GM13976 (cell line): ENCODE measurements at regions not wholly inside any gene's neighbourhood (a gene's known extent, or its start where the extent isn't known, plus 50 kb on each side); places are given as distances from the start of the nearest gene placed in this dataset.
"Not testable (repeated sequence)": the region's sequence is repeated elsewhere in the genome, so short reads cannot be mapped to it uniquely, and the experiment has no call there.

Source experiments
- DNase-seq: peaks from one replicate; pipeline ENCODE4 v3.0.0; 2012; ENCODE audit warnings: low spot score
- CTCF ChIP-seq: IDR thresholded peaks from 2 replicates; pipeline ENCODE4 v1.5.1; 2012; ENCODE audit warnings: borderline replicate concordance, mild to moderate bottlenecking; ENCODE audit not compliant: insufficient read depth; ENCODE audit errors: extremely low read depth, missing control alignments, control extremely low read depth
- in situ Hi-C: fragments of 300-500 bp; cut with MboI; formaldehyde crosslinking; loops from one replicate; pipeline ENCODE4 v1.12.0; 2022; ENCODE audit warnings: low sequenced_read_pairs, mixed read lengths, inconsistent platforms; ENCODE audit not compliant: unreplicated experiment

GRCh38 chr11:50247309-50247874, 214.7 kb downstream of the OR4C45 start:
- DNase-seq, result no peak
- in situ Hi-C loops, result no loop called here
- no peak for TF ChIP-seq CTCF

- no peak for DNase-seq
- in situ Hi-C loops, result no loop called here
- no peak for TF ChIP-seq CTCF
Measured at GRCh38 chr11:50267851-50268250, 235.2 kb downstream of the OR4C45 start.

GRCh38 chr11:50275133-50275532, 242.5 kb downstream of the OR4C45 start:
- in situ Hi-C loops, result no loop called here
- no peak for DNase-seq
- no peak for TF ChIP-seq CTCF

DNA sequence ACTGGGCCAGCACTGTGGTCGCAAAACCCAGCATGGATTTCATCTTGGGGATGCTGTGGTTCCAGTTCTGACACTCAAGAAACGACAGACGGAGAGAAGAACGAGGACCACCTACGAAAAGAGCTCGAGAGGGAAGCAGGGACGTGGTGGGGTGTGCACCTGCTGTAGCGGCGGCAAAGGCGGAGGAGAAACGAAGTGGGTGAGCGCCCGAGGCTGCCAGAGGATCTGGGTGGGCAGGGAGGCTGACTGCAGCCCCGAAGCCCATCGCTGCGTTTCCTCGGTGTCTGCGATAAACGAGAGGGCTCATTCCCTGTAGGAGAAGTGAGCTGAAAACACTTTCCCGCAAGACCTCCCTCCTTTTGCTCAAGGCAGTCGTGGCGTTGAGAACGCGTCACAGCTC, 246.1 kb downstream of the OR4C45 start:
- in situ Hi-C loops, result no loop called here
- no peak for TF ChIP-seq CTCF
- DNase-seq, result no peak

DNA sequence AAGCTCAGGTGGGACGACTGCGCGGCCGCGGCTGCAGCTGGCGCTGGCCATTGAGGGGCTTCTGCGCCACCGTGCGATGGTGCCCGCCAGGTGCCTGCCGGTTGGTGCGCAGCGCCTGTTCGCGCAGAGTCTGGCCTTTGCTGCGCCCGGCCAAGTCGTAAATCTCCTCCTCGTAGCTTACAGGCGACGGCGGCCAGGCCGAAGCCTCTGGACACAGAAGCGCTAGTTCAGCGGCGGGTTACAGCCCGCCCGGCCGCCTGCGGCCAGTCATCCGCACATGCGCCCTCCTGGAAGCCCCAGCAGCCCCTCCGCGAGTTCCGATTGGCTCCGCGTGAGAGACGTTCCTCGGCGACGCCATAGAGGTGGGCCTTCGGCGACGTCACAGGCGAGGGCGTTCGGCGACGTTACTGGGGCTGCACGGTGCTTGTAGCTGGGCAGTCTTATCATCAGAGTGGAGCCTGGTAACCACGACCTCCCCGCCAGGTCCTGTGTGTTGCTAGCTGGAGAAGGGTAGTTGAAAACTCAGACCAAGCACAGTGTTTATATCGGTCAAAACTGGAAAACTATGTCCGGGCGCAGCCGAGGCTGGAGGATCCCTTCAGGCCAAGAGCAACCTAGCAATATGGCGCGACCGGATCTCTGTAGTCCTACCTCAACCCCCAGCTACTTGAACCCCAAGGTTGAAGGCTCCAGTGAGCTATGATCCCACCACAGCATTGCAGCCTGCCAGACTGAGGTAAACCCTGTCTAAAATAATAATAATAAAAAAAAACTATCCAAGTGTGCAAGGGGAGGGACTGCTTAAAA, 265.7 kb downstream of the OR4C45 start:
- in situ Hi-C loops, result no loop called here
- DNase-seq, result no peak
- TF ChIP-seq CTCF, result no peak

DNA sequence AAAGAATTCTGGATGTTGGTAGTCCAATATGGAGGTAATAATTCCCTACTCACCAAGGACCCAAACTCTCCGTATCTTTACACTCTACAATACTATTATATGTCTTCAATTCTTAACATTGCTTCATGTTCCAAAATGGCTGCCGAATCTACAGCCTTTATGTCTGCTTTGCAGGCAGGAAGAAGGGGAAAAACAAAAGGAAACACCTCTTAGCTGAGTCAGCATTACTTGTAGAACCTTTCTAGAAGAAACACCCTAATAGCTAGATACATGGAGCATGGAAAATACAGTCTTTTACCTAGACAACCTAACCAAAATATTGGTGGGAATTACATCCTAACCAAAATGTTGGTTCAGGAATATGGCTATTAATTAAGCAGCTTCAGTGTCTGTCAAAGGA, 298.0 kb downstream of the OR4C45 start:
- in situ Hi-C loops, result loop anchor here (25.0 kb wide), 1 partner anchor 218 kb away; no protein-coding TSS in a partner anchor
- DNase-seq, result not testable (repeated sequence)

DNA sequence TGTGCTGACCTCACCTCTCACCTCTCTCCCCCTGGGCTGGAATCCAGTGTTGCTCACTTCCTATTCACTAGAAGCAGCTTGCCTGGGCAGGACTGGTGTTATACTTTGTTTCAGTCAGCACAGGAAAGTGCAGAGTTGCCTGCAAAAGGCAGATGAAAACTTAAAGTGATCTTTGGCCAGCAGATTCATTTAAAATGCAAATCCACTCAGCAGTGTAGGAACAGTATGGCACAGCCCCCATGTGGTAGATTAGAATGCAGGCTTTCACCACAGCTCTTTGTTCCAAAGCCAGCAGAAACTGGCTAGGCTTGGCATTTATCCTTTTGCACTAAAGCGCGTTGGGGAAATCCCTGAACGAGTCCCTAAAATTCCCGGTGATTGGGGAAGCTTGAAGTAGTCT, 301.2 kb downstream of the OR4C45 start:
- in situ Hi-C loops, result loop anchor here (25.0 kb wide), 1 partner anchor 222 kb away; no protein-coding TSS in a partner anchor
- no peak for DNase-seq
- no peak for TF ChIP-seq CTCF

DNA sequence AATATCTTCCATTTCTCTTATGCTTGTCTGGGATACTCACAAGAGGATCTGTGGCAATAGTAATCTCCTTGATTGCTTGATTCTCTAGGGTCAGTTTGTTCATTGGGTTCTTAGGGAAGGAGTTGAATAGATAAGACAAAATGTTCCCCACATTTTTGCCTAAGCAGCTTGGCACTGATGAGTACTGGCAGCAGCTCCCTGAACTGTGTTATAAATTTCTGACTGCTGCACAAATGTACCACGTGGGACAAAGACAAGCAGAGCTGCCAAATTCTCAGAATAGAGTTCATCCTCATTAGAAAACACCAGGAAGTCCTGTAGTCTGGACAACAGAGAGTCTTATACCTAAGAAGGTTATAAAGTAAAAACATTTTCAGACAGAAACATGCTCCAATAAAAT, 304.8 kb downstream of the OR4C45 start:
- in situ Hi-C loops, result loop anchor here (25.0 kb wide), 1 partner anchor 225 kb away; no protein-coding TSS in a partner anchor

DNA sequence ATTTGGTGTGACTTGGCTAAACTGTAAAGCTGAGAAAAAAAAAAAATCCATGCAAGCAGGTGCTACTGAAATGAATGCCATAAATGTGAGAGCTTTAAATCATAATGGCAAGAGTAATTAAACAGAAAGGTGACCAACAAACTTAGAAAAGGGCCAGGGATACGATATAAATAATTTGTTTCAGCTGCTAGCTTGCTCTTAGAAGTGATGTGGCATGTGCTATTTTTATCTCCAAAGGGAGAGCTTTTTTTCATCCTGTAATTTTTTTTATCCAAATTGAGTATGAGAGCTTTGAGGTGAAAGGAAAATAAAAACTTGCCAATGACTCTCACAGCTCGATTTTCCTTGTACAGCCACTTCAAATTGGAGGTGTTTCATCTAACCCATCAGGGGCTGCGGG, 315.3 kb downstream of the OR4C45 start:
- not testable (repeated sequence) for DNase-seq

More for the DNA sequence above, 304.8 kb downstream of the OR4C45 start:
- DNase-seq, result not testable (repeated sequence)

More for the DNA sequence above, 315.3 kb downstream of the OR4C45 start:
- in situ Hi-C loops, result loop anchor here (25.0 kb wide), 1 partner anchor 236 kb away; no protein-coding TSS in a partner anchor
